OCI-LY1 (cell line): ENCODE measurements at regions not wholly inside any gene's neighbourhood (a gene's known extent, or its start where the extent isn't known, plus 50 kb on each side); places are given as distances from the start of the nearest gene placed in this dataset.

ENCODE experiments used
- H2AFZ ChIP-seq: fragments of 200-600 bp; sonication (generic), shearing (Covaris generic); 2 replicates; pipeline ENCODE4 v1.6.0; 2014; ENCODE audit warnings: antibody characterized with exemption, mild to moderate bottlenecking, low read length
- H3F3A ChIP-seq: fragments of 200-600 bp; sonication (generic), shearing (Covaris generic); 2 replicates; pipeline ENCODE4 v1.6.0; 2014; ENCODE audit warnings: mild to moderate bottlenecking, antibody characterized with exemption, low read length, moderate library complexity; ENCODE audit not compliant: insufficient read depth
- H3K27ac ChIP-seq: fragments of 200-600 bp; sonication (generic); 2 replicates; pipeline ENCODE4 v1.5.1; 2014; ENCODE audit warnings: low read length, mixed run types, mild to moderate bottlenecking, low read depth; ENCODE audit not compliant: poor library complexity, severe bottlenecking
- H3K27me3 ChIP-seq: fragments of 200-600 bp; sonication (generic); 2 replicates; pipeline ENCODE4 v1.6.0; 2014; ENCODE audit warnings: antibody characterized with exemption, mild to moderate bottlenecking, low read length, moderate library complexity; ENCODE audit not compliant: insufficient read depth
- H3K36me3 ChIP-seq: fragments of 200-600 bp; sonication (generic); 2 replicates; pipeline ENCODE4 v1.6.1; 2014; ENCODE audit warnings: mild to moderate bottlenecking, antibody characterized with exemption, low read length, moderate library complexity, mixed read lengths; ENCODE audit not compliant: insufficient read depth
- H3K4me1 ChIP-seq: fragments of 200-600 bp; sonication (generic); 2 replicates; pipeline ENCODE4 v1.5.1; 2014; ENCODE audit warnings: mild to moderate bottlenecking, low read length, moderate library complexity; ENCODE audit not compliant: insufficient read depth, severe bottlenecking
- H3K4me2 ChIP-seq: fragments of 200-600 bp; sonication (generic), shearing (Covaris generic); 2 replicates; pipeline ENCODE4 v1.6.1; 2014; ENCODE audit warnings: low read length
- H3K4me3 ChIP-seq: fragments of 200-600 bp; sonication (generic); 2 replicates; pipeline ENCODE4 v1.5.1; 2014; ENCODE audit warnings: low read length, low read depth, mild to moderate bottlenecking, mixed read lengths; ENCODE audit not compliant: poor library complexity, severe bottlenecking
- H3K79me2 ChIP-seq: fragments of 200-600 bp; shearing (Covaris generic); 2 replicates; pipeline ENCODE4 v1.6.1; 2016; ENCODE audit warnings: mixed run types, low read length, mixed read lengths; ENCODE audit not compliant: insufficient read depth
- H3K9ac ChIP-seq: fragments of 200-600 bp; sonication (generic), shearing (Covaris generic); 2 replicates; pipeline ENCODE4 v1.6.1; 2014; ENCODE audit warnings: mild to moderate bottlenecking, low read length, mixed read lengths
- H3K9me2 ChIP-seq: fragments of 200-600 bp; sonication (generic), shearing (Covaris generic); 2 replicates; pipeline ENCODE4 v1.6.1; 2014; ENCODE audit warnings: low read depth, mild to moderate bottlenecking, low read length, mixed read lengths
- H3K9me3 ChIP-seq: fragments of 200-600 bp; shearing (Covaris generic); 2 replicates; pipeline ENCODE4 v1.6.1; 2014; ENCODE audit warnings: low read length, mixed read lengths
- H4K20me1 ChIP-seq: fragments of 200-600 bp; sonication (generic), shearing (Covaris generic); 2 replicates; pipeline ENCODE4 v1.6.0; 2016; ENCODE audit warnings: mild to moderate bottlenecking, low read length; ENCODE audit not compliant: insufficient read depth
- CTCF ChIP-seq: fragments of 200-600 bp; sonication (generic), shearing (Covaris generic); IDR thresholded peaks from 2 replicates; pipeline ENCODE4 v1.5.1; 2017; ENCODE audit warnings: mild to moderate bottlenecking, antibody characterized with exemption, low read length, moderate library complexity, mixed read lengths
- EZH2 ChIP-seq: fragments of 200-600 bp; sonication (generic), shearing (Covaris generic); IDR thresholded peaks from 2 replicates; pipeline ENCODE4 v1.8.0; 2017; ENCODE audit warnings: borderline replicate concordance, mixed run types, mild to moderate bottlenecking, antibody characterized with exemption, low read length, moderate library complexity, mixed read lengths

- TF ChIP-seq EZH2 (no peak), CTCF (no peak)
- no peaks in the 10 kb centered on the region for H4K20me1 ChIP-seq
- H3K9me3 ChIP-seq: no peaks in the 10 kb centered on the region
- no peaks in the 10 kb centered on the region for H3K79me2 ChIP-seq
- no peaks in the 10 kb centered on the region for H3F3A ChIP-seq
- no peaks in the 10 kb centered on the region for H3K36me3 ChIP-seq
- H3K9me2 ChIP-seq: no peaks in the 10 kb centered on the region
- H3K9ac ChIP-seq: no peak overlapping the region
- H2AFZ ChIP-seq: no peak overlapping the region
- no peak overlapping the region for H3K4me3 ChIP-seq
- no peaks in the 10 kb centered on the region for H3K27me3 ChIP-seq
- no peak overlapping the region for H3K27ac ChIP-seq
- H3K4me2 ChIP-seq: no peak overlapping the region
- H3K4me1 ChIP-seq: peaks cover 39% of the 10 kb centered on the region
Observed at GRCh38 chr2:181393472-181393871, 63.7 kb upstream of the ITGA4 start.

GRCh38 chr2:181394741-181395437 lies 62.3 kb upstream of the ITGA4 start:
- H3K79me2 ChIP-seq: no peaks in the 10 kb centered on the region
- H3F3A ChIP-seq: no peaks in the 10 kb centered on the region
- H3K4me3 ChIP-seq: no peak overlapping the region
- TF ChIP-seq CTCF (no peak), EZH2 (no peak)
- peak overlapping the region; percentile 87 for H2AFZ ChIP-seq
- peak overlapping the region; percentile 41; the same call in 1 of the 2 replicates for H3K4me2 ChIP-seq
- H3K36me3 ChIP-seq: no peaks in the 10 kb centered on the region
- no peaks in the 10 kb centered on the region for H4K20me1 ChIP-seq
- no peak overlapping the region for H3K9ac ChIP-seq
- no peaks in the 10 kb centered on the region for H3K27me3 ChIP-seq
- H3K9me3 ChIP-seq: no peaks in the 10 kb centered on the region
- H3K4me1 ChIP-seq: peaks cover 51% of the 10 kb centered on the region
- no peaks in the 10 kb centered on the region for H3K9me2 ChIP-seq
- peak overlapping the region; percentile 35 for H3K27ac ChIP-seq

GRCh38 chr2:181395851-181396250 lies 61.3 kb upstream of the ITGA4 start:
- H3K27ac ChIP-seq: no peak overlapping the region
- no peaks in the 10 kb centered on the region for H3K9me3 ChIP-seq
- no peaks in the 10 kb centered on the region for H3K79me2 ChIP-seq
- no peaks in the 10 kb centered on the region for H4K20me1 ChIP-seq
- H3K27me3 ChIP-seq: no peaks in the 10 kb centered on the region
- peaks cover 54% of the 10 kb centered on the region for H3K4me1 ChIP-seq
- no peaks in the 10 kb centered on the region for H3K36me3 ChIP-seq
- TF ChIP-seq CTCF (no peak), EZH2 (no peak)
- H3K4me3 ChIP-seq: no peak overlapping the region
- no peaks in the 10 kb centered on the region for H3K9me2 ChIP-seq
- H2AFZ ChIP-seq: no peak overlapping the region
- H3F3A ChIP-seq: no peaks in the 10 kb centered on the region
- H3K4me2 ChIP-seq: no peak overlapping the region
- H3K9ac ChIP-seq: no peak overlapping the region
